Peyer's patch (tissue), 4 donors: ENCODE measurements at regions not wholly inside any gene's neighbourhood (a gene's known extent, or its start where the extent isn't known, plus 50 kb on each side); places are given as distances from the start of the nearest gene placed in this dataset.

Experiments used
- DNase-seq, 3 donors: peaks; one replicate each; pipeline ENCODE4 v3.0.0-alpha.2; 2017 to 2019
- H3K27ac ChIP-seq, 4 donors: fragments of 200-600 bp; sonication (generic); one replicate each; pipeline ENCODE4 v1.5.1; 2016 to 2019
- H3K27me3 ChIP-seq, 2 donors: fragments of 200-600 bp; sonication (generic); one replicate each; pipeline ENCODE4 v1.5.1; 2019
- H3K36me3 ChIP-seq, 3 donors: fragments of 200-600 bp; sonication (generic); one replicate each; pipeline ENCODE4 v1.5.1; 2016 to 2019
- H3K4me1 ChIP-seq, 4 donors: fragments of 200-600 bp; sonication (generic); one replicate each; pipeline ENCODE4 v1.5.1; 2016 to 2019
- H3K4me3 ChIP-seq, 4 donors: fragments of 200-600 bp; sonication (generic); 1 replicate in 3 of 4; 2 replicates in 1 of 4; pipeline ENCODE4 v1.5.1; 2016 to 2019; ENCODE audit warnings: mild to moderate bottlenecking in 1 of 4
- H3K9me3 ChIP-seq, 4 donors: fragments of 200-600 bp; sonication (generic); one replicate each; pipeline ENCODE4 v1.5.1; 2016 to 2019; ENCODE audit warnings: mild to moderate bottlenecking in 1 of 4
- CTCF ChIP-seq, 6 experiments: fragments of 450-650 bp in 4 of 6; fragments of 200-600 bp in 2 of 6; sonication (generic) in 1 of 6; IDR thresholded peaks; one replicate each; pipeline ENCODE4 v1.5.1; 2017 to 2019; ENCODE audit warnings: antibody characterized with exemption in 6 of 6, mild to moderate bottlenecking in 3 of 6, moderate library complexity in 1 of 6
- POLR2A ChIP-seq, 2 donors: fragments of 450-650 bp; IDR thresholded peaks; one replicate each; pipeline ENCODE4 v1.5.1; 2017; ENCODE audit warnings: antibody characterized with exemption in 2 of 2, mild to moderate bottlenecking in 2 of 2, moderate library complexity in 2 of 2

DNA sequence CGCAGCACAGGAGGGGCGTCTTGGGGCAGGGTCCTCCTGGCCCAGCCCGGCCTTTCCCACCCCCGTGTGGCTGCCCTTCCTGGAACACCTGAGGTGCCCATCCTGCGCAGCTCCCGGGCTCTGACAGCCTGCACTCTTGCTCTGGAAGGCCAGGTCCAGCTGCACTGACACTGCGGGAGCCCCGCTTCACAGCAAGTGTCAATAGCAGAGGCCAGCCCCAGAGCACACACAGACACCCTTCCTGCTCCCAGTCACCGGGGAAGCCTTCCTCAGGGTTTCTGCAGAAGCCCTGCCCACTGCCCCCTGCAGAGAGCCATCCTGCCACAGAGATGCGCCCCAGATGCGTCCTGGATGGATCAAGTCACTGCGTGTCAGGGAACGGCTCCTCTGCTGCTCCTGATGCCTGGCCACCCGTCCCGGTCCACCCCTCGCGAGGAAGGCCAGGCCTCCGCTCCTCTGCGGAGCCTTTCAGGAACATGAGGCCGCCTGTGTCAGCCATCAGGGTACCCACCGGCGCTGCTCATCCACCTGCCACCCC is 519.2 kb upstream of the MYT1L start:
- H3K4me3 ChIP-seq: no peak overlapping the region
- no peaks in the 10 kb centered on the region for H3K4me1 ChIP-seq
- H3K36me3 ChIP-seq: no peaks in the 10 kb centered on the region
- TF ChIP-seq CTCF (IDR thresholded peaks at IDR 0.05) (no peak), POLR2A (IDR thresholded peaks at IDR 0.05) (no peak)
- H3K27ac ChIP-seq: no peak overlapping the region
- DNase-seq: no peak
- no peaks in the 10 kb centered on the region for H3K27me3 ChIP-seq
- no peaks in the 10 kb centered on the region for H3K9me3 ChIP-seq

DNA sequence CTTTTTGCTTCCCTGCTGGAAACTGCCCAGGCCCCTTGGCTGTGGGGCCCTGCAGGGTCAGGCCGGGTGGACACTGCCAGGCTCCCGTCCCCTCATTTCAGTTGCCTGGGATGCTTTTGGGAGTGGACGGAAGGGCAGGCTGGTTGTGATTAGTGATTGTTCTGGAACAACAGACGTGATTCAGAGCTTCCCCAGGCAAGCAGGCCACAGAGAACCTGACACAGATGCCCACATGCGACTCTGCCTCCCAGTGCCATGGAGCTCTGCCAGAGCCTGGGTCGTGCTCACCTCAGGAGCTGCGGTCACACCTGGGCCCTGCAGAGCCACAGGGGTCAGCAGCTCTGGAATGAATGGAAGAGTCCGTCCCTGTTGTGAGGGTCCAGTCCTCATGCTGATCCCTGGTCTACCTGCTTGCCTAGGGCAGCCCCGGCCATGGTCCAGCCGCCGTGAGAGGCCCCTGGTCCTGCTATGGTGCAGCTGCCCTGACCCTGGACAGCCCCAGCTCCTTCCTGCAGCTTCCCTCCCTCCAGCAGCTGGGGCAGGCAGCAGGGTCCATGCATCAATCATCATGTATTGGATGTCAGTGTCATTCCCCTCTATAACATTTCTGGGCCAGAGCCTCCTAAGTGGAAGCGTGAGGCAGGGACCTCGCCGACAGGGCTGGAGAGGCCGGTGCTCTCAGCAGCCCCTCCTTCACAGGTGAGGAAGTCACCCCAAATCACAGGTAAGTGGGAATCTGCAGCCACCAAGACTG is 518.6 kb upstream of the MYT1L start:
- peak in 1 of 3 donors; percentile 14 for DNase-seq
- no peaks in the 10 kb centered on the region for H3K36me3 ChIP-seq
- no peak for TF ChIP-seq CTCF (IDR thresholded peaks at IDR 0.05)
- TF ChIP-seq POLR2A (IDR thresholded peaks at IDR 0.05): no peak
- no peaks in the 10 kb centered on the region for H3K27me3 ChIP-seq
- no peaks in the 10 kb centered on the region for H3K9me3 ChIP-seq
- H3K27ac ChIP-seq: no peak overlapping the region
- no peaks in the 10 kb centered on the region for H3K4me1 ChIP-seq
- H3K4me3 ChIP-seq: no peak overlapping the region

DNA sequence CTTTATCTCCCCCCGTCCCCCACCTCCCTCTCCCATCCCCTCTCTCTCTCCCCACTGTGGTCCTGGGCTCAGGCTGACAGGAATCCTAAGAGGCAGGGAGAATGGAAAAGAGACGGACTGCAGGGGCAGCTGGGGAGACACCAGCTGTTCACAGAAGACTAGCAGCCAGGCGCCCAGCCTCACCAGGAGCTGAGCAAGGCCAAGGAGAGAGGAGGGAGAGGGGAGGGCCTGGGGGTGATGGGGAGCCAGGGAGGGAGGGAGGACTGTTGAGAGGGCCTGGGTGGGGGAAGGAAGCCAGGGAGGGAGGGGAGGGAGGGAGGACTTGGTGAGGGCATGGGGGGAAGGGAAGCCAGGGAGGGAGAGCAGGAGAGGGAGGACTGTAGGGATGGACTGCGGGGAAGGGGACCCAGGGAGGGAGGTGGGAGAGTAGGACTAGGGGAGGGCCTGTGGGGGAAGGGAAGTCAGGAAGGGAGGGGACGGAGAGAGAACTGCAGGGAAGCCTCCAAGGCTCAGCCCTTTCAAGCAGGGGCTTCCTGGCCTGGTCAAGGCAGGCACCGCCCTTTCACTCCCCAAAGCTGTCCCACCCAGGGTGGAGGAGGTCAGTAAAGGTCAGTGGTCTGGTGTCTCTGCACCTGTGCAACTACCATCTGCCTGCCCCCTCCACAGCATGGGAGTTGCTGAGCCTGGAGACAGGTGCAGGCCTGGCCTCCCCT is 517.7 kb upstream of the MYT1L start:
- Histone ChIP-seq H3K4me3 (no peak overlapping the region), H3K4me1 (no peaks in the 10 kb centered on the region), H3K27me3 (no peaks in the 10 kb centered on the region), H3K9me3 (no peaks in the 10 kb centered on the region), H3K36me3 (no peaks in the 10 kb centered on the region), H3K27ac (no peak overlapping the region)
- TF ChIP-seq POLR2A (IDR thresholded peaks at IDR 0.05): no peak
- TF ChIP-seq CTCF (IDR thresholded peaks at IDR 0.05): no peak
- DNase-seq: peak in 1 of 3 donors; percentile 9

DNA sequence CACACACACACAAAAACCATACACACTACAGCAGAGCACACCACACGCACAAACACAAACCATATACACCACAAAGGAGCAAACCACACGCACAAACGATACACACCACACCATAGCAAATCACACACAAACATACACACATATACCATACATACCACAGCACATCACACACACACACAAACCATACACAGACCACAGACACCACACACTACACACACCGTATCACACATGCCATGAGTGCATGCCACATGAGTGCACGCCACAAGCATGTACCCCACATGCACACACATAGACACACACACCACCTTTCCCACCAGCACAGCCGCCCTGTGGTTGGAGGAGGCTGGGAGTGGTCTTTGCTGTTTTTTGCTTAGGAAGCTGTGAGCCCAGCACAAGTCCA is 517.1 kb upstream of the MYT1L start:
- Histone ChIP-seq H3K36me3 (no peaks in the 10 kb centered on the region), H3K9me3 (no peaks in the 10 kb centered on the region), H3K4me1 (no peaks in the 10 kb centered on the region), H3K4me3 (no peak overlapping the region), H3K27ac (no peak overlapping the region), H3K27me3 (no peaks in the 10 kb centered on the region)
- no peak for DNase-seq
- TF ChIP-seq POLR2A (IDR thresholded peaks at IDR 0.05): no peak
- TF ChIP-seq CTCF (IDR thresholded peaks at IDR 0.05): no peak

DNA sequence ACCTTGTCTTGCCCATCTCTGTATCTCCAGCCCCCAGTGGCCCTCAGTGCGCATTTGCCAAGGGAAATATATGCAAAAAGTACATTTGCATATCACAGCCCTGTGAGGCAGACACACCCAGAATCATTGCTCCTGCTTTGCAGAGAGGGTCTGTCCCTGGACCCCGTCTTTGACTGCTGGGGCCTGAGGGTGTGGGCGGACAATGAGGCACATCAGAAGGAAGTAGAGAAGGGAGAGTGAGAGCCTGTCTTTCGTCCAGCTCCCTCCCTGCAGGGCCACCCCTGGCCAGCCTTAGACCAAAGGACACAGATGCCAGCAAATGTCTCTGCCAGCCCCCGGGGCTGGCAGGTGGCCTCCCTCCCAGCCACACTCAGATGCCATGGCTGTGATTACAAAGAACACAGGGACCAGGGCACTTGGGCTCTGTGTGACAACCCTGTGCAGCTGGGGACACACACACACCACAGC is 516.2 kb upstream of the MYT1L start:
- no peaks in the 10 kb centered on the region for H3K27me3 ChIP-seq
- no peak for DNase-seq
- no peaks in the 10 kb centered on the region for H3K9me3 ChIP-seq
- H3K4me1 ChIP-seq: no peaks in the 10 kb centered on the region
- no peak overlapping the region for H3K27ac ChIP-seq
- TF ChIP-seq CTCF (IDR thresholded peaks at IDR 0.05): no peak
- no peak for TF ChIP-seq POLR2A (IDR thresholded peaks at IDR 0.05)
- no peaks in the 10 kb centered on the region for H3K36me3 ChIP-seq
- no peak overlapping the region for H3K4me3 ChIP-seq
